Adrenal gland (tissue), 5 donors: ENCODE measurements at regions not wholly inside any gene's neighbourhood (a gene's known extent, or its start where the extent isn't known, plus 50 kb on each side); places are given as distances from the start of the nearest gene placed in this dataset.

Experiments used
- POLR2A ChIP-seq, 2 donors: fragments of 450-650 bp; IDR thresholded peaks; one replicate each; pipeline ENCODE4 v1.6.1; 2017; ENCODE audit warnings: antibody characterized with exemption in 2 of 2, mild to moderate bottlenecking in 2 of 2, moderate library complexity in 1 of 2
- TF ChIP-seq, protein P1 (sequence below), 6 experiments: fragments of 450-650 bp in 4 of 6; fragments of 200-600 bp in 2 of 6; sonication (generic) in 1 of 6; IDR thresholded peaks; 1 replicate in 5 of 6; 2 replicates in 1 of 6; pipeline versions ENCODE4 v1.5.1 to v1.8.0; 2016 to 2021; ENCODE audit warnings: antibody characterized with exemption in 6 of 6, mild to moderate bottlenecking in 2 of 6, moderate library complexity in 1 of 6
- donor health status: DM: no; HTN: no; CAD: no.

DNA sequence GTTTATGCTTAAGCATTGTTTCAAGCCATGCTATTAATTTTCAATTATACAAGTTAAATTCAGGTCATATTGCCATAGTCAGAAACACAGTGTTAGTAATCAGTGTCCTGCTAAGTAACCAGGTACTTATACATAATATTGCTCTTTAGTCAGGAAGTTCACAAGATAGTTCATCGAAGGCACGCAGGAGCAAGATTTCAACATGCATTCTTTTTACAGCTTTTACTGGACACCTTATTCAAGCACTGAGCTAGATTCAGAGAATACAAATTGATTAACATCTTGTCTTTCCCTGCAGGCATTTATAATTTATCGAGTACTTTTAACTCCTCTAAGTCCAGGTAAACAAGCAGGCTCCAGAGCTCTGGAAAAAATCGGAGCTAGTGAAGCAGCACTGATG is 202.3 kb upstream of the BRINP3 start:
- TF ChIP-seq POLR2A (IDR thresholded peaks at IDR 0.05), result no peak
- TF ChIP-seq, protein P1, sequence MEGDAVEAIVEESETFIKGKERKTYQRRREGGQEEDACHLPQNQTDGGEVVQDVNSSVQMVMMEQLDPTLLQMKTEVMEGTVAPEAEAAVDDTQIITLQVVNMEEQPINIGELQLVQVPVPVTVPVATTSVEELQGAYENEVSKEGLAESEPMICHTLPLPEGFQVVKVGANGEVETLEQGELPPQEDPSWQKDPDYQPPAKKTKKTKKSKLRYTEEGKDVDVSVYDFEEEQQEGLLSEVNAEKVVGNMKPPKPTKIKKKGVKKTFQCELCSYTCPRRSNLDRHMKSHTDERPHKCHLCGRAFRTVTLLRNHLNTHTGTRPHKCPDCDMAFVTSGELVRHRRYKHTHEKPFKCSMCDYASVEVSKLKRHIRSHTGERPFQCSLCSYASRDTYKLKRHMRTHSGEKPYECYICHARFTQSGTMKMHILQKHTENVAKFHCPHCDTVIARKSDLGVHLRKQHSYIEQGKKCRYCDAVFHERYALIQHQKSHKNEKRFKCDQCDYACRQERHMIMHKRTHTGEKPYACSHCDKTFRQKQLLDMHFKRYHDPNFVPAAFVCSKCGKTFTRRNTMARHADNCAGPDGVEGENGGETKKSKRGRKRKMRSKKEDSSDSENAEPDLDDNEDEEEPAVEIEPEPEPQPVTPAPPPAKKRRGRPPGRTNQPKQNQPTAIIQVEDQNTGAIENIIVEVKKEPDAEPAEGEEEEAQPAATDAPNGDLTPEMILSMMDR (IDR thresholded peaks at IDR 0.05), result no peak
